Endothelial cell (in vitro differentiated cells): ENCODE measurements at regions not wholly inside any gene's neighbourhood (a gene's known extent, or its start where the extent isn't known, plus 50 kb on each side); places are given as distances from the start of the nearest gene placed in this dataset.

Source experiments
- DNase-seq: peaks from one replicate; pipeline ENCODE4 v3.0.0; 2021; ENCODE audit warnings: low spot score
- H3K27ac Mint-ChIP-seq: one replicate; pipeline ENCODE4 v1.8.0; 2021; ENCODE audit warnings: mixed read lengths, inconsistent platforms; ENCODE audit not compliant: unreplicated experiment
- H3K27me3 Mint-ChIP-seq: one replicate; pipeline ENCODE4 v1.8.0; 2021; ENCODE audit warnings: mild to moderate bottlenecking, moderate library complexity, mixed read lengths, inconsistent platforms; ENCODE audit not compliant: unreplicated experiment
- H3K36me3 Mint-ChIP-seq: one replicate; pipeline ENCODE4 v1.8.0; 2021; ENCODE audit warnings: mild to moderate bottlenecking, low read depth, mixed read lengths, inconsistent platforms; ENCODE audit not compliant: unreplicated experiment
- H3K4me1 Mint-ChIP-seq: one replicate; pipeline ENCODE4 v1.8.0; 2021; ENCODE audit warnings: mild to moderate bottlenecking, mixed read lengths, inconsistent platforms; ENCODE audit not compliant: unreplicated experiment
- H3K4me3 Mint-ChIP-seq: one replicate; pipeline ENCODE4 v1.8.0; 2021; ENCODE audit warnings: mild to moderate bottlenecking, mixed read lengths, inconsistent platforms; ENCODE audit not compliant: unreplicated experiment
- H3K9me3 Mint-ChIP-seq: one replicate; pipeline ENCODE4 v1.8.0; 2021; ENCODE audit warnings: mixed read lengths, inconsistent platforms; ENCODE audit not compliant: unreplicated experiment
- CTCF ChIP-seq: fragments of 200-600 bp; sonication (generic); IDR thresholded peaks from one replicate; pipeline ENCODE4 v1.5.0; 2021; ENCODE audit warnings: antibody characterized with exemption; ENCODE audit not compliant: unreplicated experiment

- DNase-seq, result no peak
- TF ChIP-seq CTCF, result no peak
- no peak overlapping the region for H3K4me3 Mint-ChIP-seq
- H3K27ac Mint-ChIP-seq, result no peak overlapping the region
- no peaks in the 10 kb centered on the region for H3K4me1 Mint-ChIP-seq
- no peaks in the 10 kb centered on the region for H3K9me3 Mint-ChIP-seq
- no peaks in the 10 kb centered on the region for H3K36me3 Mint-ChIP-seq
- no peaks in the 10 kb centered on the region for H3K27me3 Mint-ChIP-seq
Measured at GRCh38 chr7:96402913-96403312, 81.0 kb upstream of the SLC25A13 start.

- DNase-seq, result no peak
- Mint-ChIP-seq H3K27me3 (no peaks in the 10 kb centered on the region), H3K9me3 (no peaks in the 10 kb centered on the region), H3K27ac (no peak overlapping the region), H3K4me1 (no peaks in the 10 kb centered on the region), H3K4me3 (no peak overlapping the region), H3K36me3 (no peaks in the 10 kb centered on the region)
- TF ChIP-seq CTCF, result no peak
Measured at GRCh38 chr7:96401200-96401599, 79.3 kb upstream of the SLC25A13 start.

- no peaks in the 10 kb centered on the region for H3K4me1 Mint-ChIP-seq
- DNase-seq, result no peak
- H3K9me3 Mint-ChIP-seq, result no peaks in the 10 kb centered on the region
- H3K4me3 Mint-ChIP-seq, result no peak overlapping the region
- no peak for TF ChIP-seq CTCF
- H3K36me3 Mint-ChIP-seq, result no peaks in the 10 kb centered on the region
- no peaks in the 10 kb centered on the region for H3K27me3 Mint-ChIP-seq
- H3K27ac Mint-ChIP-seq, result no peak overlapping the region
Measured at GRCh38 chr7:96400518-96400917, 78.6 kb upstream of the SLC25A13 start.

GRCh38 chr7:96400001-96400400 lies 78.1 kb upstream of the SLC25A13 start:
- H3K9me3 Mint-ChIP-seq, result no peaks in the 10 kb centered on the region
- H3K27ac Mint-ChIP-seq, result no peak overlapping the region
- no peaks in the 10 kb centered on the region for H3K27me3 Mint-ChIP-seq
- no peaks in the 10 kb centered on the region for H3K36me3 Mint-ChIP-seq
- no peak overlapping the region for H3K4me3 Mint-ChIP-seq
- DNase-seq, result no peak
- no peaks in the 10 kb centered on the region for H3K4me1 Mint-ChIP-seq
- TF ChIP-seq CTCF, result no peak

- H3K4me3 Mint-ChIP-seq, result no peak overlapping the region
- H3K36me3 Mint-ChIP-seq, result no peaks in the 10 kb centered on the region
- no peaks in the 10 kb centered on the region for H3K9me3 Mint-ChIP-seq
- DNase-seq, result no peak
- no peak for TF ChIP-seq CTCF
- no peaks in the 10 kb centered on the region for H3K27me3 Mint-ChIP-seq
- no peak overlapping the region for H3K27ac Mint-ChIP-seq
- no peaks in the 10 kb centered on the region for H3K4me1 Mint-ChIP-seq
Measured at GRCh38 chr7:96397936-96398598, 76.2 kb upstream of the SLC25A13 start.
